HL-60 (cell line): ENCODE measurements at regions not wholly inside any gene's neighbourhood (a gene's known extent, or its start where the extent isn't known, plus 50 kb on each side); places are given as distances from the start of the nearest gene placed in this dataset.

Experiments
- CTCF ChIP-seq: IDR thresholded peaks from one replicate; pipeline ENCODE4 v1.5.1; 2011; ENCODE audit warnings: low read length, control low read depth, inconsistent platforms; ENCODE audit not compliant: insufficient read depth
- GABPA ChIP-seq: IDR thresholded peaks from 2 replicates; pipeline ENCODE4 v1.6.1; 2012; ENCODE audit warnings: low read depth
- SPI1 ChIP-seq: IDR thresholded peaks from 2 replicates; pipeline ENCODE4 v1.6.1; 2012; ENCODE audit warnings: low read depth, mild to moderate bottlenecking, borderline replicate concordance

DNA sequence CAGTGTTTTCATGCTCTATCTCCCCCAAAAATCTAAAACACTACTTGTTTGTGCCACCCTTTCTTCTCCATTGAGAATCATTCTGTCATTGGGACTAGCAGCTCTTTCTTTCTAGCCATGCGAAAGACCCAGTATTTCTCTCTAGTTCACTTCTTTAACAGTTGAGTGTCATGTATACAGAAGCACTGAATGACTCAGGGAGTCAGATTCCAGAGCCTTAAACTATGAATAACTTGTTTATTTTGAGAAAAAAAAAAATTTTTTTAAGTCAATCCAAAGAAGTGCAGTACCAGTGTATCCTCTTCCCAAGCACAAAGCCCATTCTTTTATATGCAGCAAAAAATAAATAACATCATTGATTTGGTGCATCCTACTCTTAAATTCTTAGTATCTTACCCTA lies 415.4 kb upstream of the GRAMD2B start:
- no peak for TF ChIP-seq CTCF
- TF ChIP-seq SPI1: no peak
- no peak for TF ChIP-seq GABPA
